ENCODE measurements at regions not wholly inside any gene's neighbourhood (a gene's known extent, or its start where the extent isn't known, plus 50 kb on each side); places are given as distances from the start of the nearest gene placed in this dataset.

DNA sequence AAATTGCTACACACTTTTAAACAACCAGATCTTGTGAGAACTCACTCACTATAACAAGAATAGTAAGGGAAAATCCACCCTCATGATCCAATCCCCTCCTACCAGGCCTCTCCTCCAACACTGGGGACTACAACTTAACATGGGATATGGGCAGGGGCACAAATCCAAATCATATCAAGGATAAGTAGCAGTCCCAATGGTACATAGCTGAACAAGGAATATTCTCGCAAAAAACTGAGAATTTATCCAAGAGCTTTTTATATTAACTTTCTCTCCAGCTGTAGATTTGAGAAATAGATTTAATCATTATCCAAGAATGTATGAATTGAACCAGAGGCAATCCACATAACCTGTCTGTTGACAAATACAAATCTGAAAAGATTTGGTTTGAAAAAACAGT lies 185.2 kb downstream of the TMTC3 start:
- DNase-seq (ENCODE audit: low spot score in 2 of 2), result no peak
- Histone ChIP-seq H3K9me3 (no peaks in the 10 kb centered on the region), H3K4me1 (no peaks in the 10 kb centered on the region), H3K27me3 (ENCODE audit: low read depth) (no peaks in the 10 kb centered on the region), H3K36me3 (replicated peaks) (no peaks in the 10 kb centered on the region), H3K4me3 (no peak overlapping the region)
- in situ Hi-C loops (cut with MboI; ENCODE audit: low sequenced_read_pairs), result no loop called here

DNA sequence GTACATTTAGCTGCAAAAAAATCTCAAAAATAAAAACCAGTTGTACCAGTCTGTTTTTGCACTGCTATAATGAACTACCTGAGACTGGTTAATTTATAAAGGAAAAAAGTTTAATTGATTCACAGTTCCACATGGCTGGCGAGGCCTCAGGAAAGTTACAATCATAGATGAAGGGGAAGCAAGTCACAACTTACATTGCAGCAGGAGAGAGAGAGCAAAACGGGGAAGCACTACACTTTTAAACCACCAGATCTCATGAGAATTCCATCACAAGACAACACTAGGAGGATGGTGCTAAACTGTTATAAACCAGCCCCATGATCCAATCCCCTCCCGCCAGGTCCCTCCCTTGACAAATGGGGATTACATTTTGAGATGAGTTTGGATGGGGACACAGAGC lies 186.0 kb downstream of the TMTC3 start:
- DNase-seq (ENCODE audit: low spot score in 2 of 2), result no peak
- Histone ChIP-seq H3K4me3 (no peak overlapping the region), H3K36me3 (replicated peaks) (no peaks in the 10 kb centered on the region), H3K4me1 (no peaks in the 10 kb centered on the region), H3K9me3 (no peaks in the 10 kb centered on the region), H3K27me3 (ENCODE audit: low read depth) (no peaks in the 10 kb centered on the region)
- in situ Hi-C loops (cut with MboI; ENCODE audit: low sequenced_read_pairs), result no loop called here

GRCh38 chr12:88329833-88330232 lies 187.7 kb downstream of the TMTC3 start:
- H3K4me3 ChIP-seq, result no peak overlapping the region
- in situ Hi-C loops (cut with MboI; ENCODE audit: low sequenced_read_pairs), result no loop called here
- no peaks in the 10 kb centered on the region for H3K27me3 ChIP-seq (ENCODE audit: low read depth)
- H3K36me3 ChIP-seq (replicated peaks), result no peaks in the 10 kb centered on the region
- no peaks in the 10 kb centered on the region for H3K4me1 ChIP-seq
- peak in 1 of 2 experiments; percentile 8 for DNase-seq (ENCODE audit: low spot score in 2 of 2)
- H3K9me3 ChIP-seq, result no peaks in the 10 kb centered on the region

GRCh38 chr12:88334271-88334670 lies 192.2 kb downstream of the TMTC3 start:
- no peaks in the 10 kb centered on the region for H3K9me3 ChIP-seq
- H3K4me1 ChIP-seq, result no peaks in the 10 kb centered on the region
- no peaks in the 10 kb centered on the region for H3K27me3 ChIP-seq (ENCODE audit: low read depth)
- H3K36me3 ChIP-seq (replicated peaks), result no peaks in the 10 kb centered on the region
- DNase-seq (ENCODE audit: low spot score in 2 of 2), result no peak
- no peak overlapping the region for H3K4me3 ChIP-seq
- in situ Hi-C loops (cut with MboI; ENCODE audit: low sequenced_read_pairs), result no loop called here

DNA sequence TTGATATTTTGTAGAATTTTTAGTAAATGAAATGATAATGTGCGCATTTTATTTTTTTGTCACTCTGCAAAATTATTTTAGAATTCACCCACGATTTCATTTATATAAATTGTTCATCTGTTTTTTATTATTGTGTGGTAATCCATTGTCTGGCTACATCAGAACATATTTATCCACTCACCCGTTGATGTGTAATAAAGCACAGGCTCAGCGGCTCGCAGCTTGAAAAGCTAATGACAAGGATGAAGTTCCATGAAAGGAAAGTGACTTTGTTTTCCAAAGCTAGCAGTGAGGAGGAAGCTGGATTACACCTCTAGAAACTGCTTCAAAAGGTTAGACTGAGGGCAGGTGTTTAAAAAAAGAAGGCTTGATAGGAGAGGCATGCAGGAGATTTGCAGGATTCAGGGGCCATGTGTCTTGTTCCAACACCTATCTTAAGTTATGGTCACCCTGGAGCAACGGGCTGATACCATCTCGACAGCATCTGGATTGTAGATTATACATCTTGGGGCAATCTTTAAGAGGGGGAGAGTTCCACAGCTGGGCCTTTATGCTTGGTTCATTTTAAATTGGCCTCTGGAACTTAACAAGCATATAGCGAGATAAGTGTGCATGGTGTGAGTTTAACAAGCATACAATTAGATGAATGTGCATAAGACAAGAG lies 194.1 kb downstream of the TMTC3 start:
- no peak for DNase-seq (ENCODE audit: low spot score in 2 of 2)
- H3K4me3 ChIP-seq, result no peak overlapping the region
- no peaks in the 10 kb centered on the region for H3K27me3 ChIP-seq (ENCODE audit: low read depth)
- no peaks in the 10 kb centered on the region for H3K4me1 ChIP-seq
- H3K9me3 ChIP-seq, result no peaks in the 10 kb centered on the region
- in situ Hi-C loops (cut with MboI; ENCODE audit: low sequenced_read_pairs), result no loop called here
- no peaks in the 10 kb centered on the region for H3K36me3 ChIP-seq (replicated peaks)

DNA sequence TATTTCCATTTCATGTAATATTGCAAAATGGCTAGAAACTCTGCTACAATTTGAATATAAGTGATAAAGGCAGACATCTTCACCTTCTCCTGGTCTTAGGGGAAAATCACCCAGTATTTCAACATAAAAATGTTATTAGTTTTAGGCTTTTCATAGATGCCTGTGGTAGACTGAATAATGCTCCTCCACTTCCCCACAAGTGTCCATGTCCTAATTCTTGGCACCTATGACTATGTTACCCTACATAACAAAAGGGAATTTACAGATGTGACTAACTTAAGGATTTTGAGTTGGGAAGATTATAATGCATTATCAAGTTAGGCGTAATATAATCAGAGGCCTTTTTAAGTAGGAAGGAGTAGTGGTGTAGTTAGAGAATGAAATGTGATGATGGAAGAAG lies 196.4 kb downstream of the TMTC3 start:
- no peaks in the 10 kb centered on the region for H3K27me3 ChIP-seq (ENCODE audit: low read depth)
- no peaks in the 10 kb centered on the region for H3K4me1 ChIP-seq
- no peaks in the 10 kb centered on the region for H3K36me3 ChIP-seq (replicated peaks)
- H3K4me3 ChIP-seq, result no peak overlapping the region
- no peaks in the 10 kb centered on the region for H3K9me3 ChIP-seq
- in situ Hi-C loops (cut with MboI; ENCODE audit: low sequenced_read_pairs), result no loop called here
- no peak for DNase-seq (ENCODE audit: low spot score in 2 of 2)

DNA sequence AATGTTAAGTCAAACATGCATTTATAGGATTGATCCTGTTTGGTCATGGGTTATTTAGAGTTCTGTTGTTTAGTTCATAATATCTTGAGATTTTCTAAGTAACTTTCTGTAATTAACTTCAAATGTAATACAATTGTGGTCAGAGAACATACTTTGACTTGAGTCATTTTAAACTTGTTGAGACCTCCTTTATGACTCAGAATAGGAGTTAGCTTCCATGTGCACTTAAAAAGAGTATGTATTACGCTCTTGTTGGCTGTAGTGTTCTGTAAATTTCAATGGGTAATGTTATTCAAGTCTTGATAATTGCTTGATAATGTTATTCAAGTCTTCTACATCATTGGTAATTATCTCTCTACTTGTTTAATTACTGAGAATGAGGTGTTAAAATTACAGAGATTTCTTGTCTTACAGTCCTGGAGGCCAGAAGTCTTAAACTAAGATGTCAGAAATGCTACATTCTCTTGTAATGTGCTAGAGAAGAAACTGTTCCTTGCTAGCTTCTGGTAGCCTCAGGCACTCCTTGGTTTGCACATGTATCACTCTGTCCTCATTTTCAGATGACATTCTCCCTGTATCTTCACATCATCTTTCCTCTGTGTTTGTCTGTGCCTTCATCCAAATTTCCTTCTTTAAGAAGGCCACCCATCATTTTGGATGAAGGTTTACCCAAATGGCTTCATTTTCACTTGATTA lies 197.3 kb downstream of the TMTC3 start:
- no peak for DNase-seq (ENCODE audit: low spot score in 2 of 2)
- Histone ChIP-seq H3K36me3 (replicated peaks) (no peaks in the 10 kb centered on the region), H3K27me3 (ENCODE audit: low read depth) (no peaks in the 10 kb centered on the region), H3K9me3 (no peaks in the 10 kb centered on the region), H3K4me1 (no peaks in the 10 kb centered on the region), H3K4me3 (no peak overlapping the region)
- in situ Hi-C loops (cut with MboI; ENCODE audit: low sequenced_read_pairs), result no loop called here

- H3K4me3 ChIP-seq, result no peak overlapping the region
- no peaks in the 10 kb centered on the region for H3K4me1 ChIP-seq
- H3K27me3 ChIP-seq (ENCODE audit: low read depth), result no peaks in the 10 kb centered on the region
- in situ Hi-C loops (cut with MboI; ENCODE audit: low sequenced_read_pairs), result no loop called here
- no peaks in the 10 kb centered on the region for H3K9me3 ChIP-seq
- no peaks in the 10 kb centered on the region for H3K36me3 ChIP-seq (replicated peaks)
- DNase-seq (ENCODE audit: low spot score in 2 of 2), result no peak
Observed at GRCh38 chr12:88339966-88340365, 197.9 kb downstream of the TMTC3 start.

GRCh38 chr12:88342251-88342806 lies 200.2 kb downstream of the TMTC3 start:
- in situ Hi-C loops (cut with MboI; ENCODE audit: low sequenced_read_pairs), result no loop called here
- Histone ChIP-seq H3K9me3 (no peaks in the 10 kb centered on the region), H3K4me3 (no peak overlapping the region), H3K4me1 (no peaks in the 10 kb centered on the region), H3K27me3 (ENCODE audit: low read depth) (no peaks in the 10 kb centered on the region), H3K36me3 (replicated peaks) (no peaks in the 10 kb centered on the region)
- DNase-seq (ENCODE audit: low spot score in 2 of 2), result no peak

DNA sequence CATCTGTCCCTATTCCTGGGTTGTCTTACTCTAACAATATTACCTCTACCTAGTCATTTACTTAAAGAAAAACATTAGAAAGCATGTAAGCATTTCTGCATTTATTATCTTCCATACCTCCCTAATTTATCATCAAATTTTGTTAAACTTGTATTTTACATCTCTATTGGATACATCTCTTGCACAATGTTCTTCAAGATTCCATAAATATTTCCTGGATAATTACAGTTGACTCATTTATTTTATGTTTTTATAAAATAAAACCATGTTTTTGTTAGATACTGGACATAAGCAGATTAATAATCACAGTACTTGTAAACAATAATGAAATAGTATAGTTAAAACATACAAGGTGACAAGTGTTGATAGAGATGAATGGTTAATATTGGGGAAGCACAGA lies 209.0 kb downstream of the TMTC3 start:
- in situ Hi-C loops (cut with MboI; ENCODE audit: low sequenced_read_pairs), result no loop called here
- H3K36me3 ChIP-seq (replicated peaks), result no peaks in the 10 kb centered on the region
- H3K9me3 ChIP-seq, result 0 out of 2 replicates have a peak, but pooled peaks cover 3% of the 10 kb centered on the region
- no peaks in the 10 kb centered on the region for H3K4me1 ChIP-seq
- no peaks in the 10 kb centered on the region for H3K27me3 ChIP-seq (ENCODE audit: low read depth)
- no peak for DNase-seq (ENCODE audit: low spot score in 2 of 2)
- no peak overlapping the region for H3K4me3 ChIP-seq

DNA sequence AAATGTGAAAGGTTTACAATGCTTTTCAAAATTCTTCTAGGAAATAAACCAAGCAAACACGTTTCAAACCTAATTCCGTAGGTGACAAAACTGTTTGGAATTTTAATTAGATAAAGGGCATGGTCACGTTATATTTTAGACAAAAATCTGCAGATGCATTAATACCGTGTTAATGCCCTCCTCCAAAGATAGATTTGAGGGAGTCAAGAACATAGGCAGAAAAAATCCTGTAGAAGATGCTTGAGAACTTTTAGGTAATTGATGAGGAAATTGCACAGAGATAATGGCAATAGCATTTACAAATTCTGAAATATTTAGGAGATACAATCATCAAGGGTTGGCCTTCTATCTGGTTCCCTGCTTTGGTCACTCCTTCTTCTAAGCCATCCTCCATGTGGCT lies 212.6 kb downstream of the TMTC3 start:
- DNase-seq (ENCODE audit: low spot score in 2 of 2), result no peak
- Histone ChIP-seq H3K4me3 (no peak overlapping the region), H3K27me3 (ENCODE audit: low read depth) (no peaks in the 10 kb centered on the region), H3K9me3 (no peaks in the 10 kb centered on the region), H3K4me1 (no peaks in the 10 kb centered on the region), H3K36me3 (replicated peaks) (no peaks in the 10 kb centered on the region)
- in situ Hi-C loops (cut with MboI; ENCODE audit: low sequenced_read_pairs), result no loop called here

GRCh38 chr12:88360343-88360742 lies 218.2 kb downstream of the TMTC3 start:
- Histone ChIP-seq H3K27me3 (ENCODE audit: low read depth) (no peaks in the 10 kb centered on the region), H3K4me1 (peaks cover 15% of the 10 kb centered on the region), H3K9me3 (0 out of 2 replicates have a peak, but pooled peaks cover 2% of the 10 kb centered on the region), H3K4me3 (no peak overlapping the region), H3K36me3 (replicated peaks) (no peaks in the 10 kb centered on the region)
- in situ Hi-C loops (cut with MboI; ENCODE audit: low sequenced_read_pairs), result no loop called here
- no peak for DNase-seq (ENCODE audit: low spot score in 2 of 2)

GRCh38 chr12:88361493-88361892 lies 218.8 kb downstream of the KITLG start:
- in situ Hi-C loops (cut with MboI; ENCODE audit: low sequenced_read_pairs), result no loop called here
- H3K4me1 ChIP-seq, result peaks cover 15% of the 10 kb centered on the region
- no peaks in the 10 kb centered on the region for H3K36me3 ChIP-seq (replicated peaks)
- H3K9me3 ChIP-seq, result 0 out of 2 replicates have a peak, but pooled peaks cover 2% of the 10 kb centered on the region
- H3K27me3 ChIP-seq (ENCODE audit: low read depth), result no peaks in the 10 kb centered on the region
- DNase-seq (ENCODE audit: low spot score in 2 of 2), result no peak
- H3K4me3 ChIP-seq, result no peak overlapping the region

- peaks cover 15% of the 10 kb centered on the region for H3K4me1 ChIP-seq
- H3K36me3 ChIP-seq (replicated peaks), result no peaks in the 10 kb centered on the region
- in situ Hi-C loops (cut with MboI; ENCODE audit: low sequenced_read_pairs), result no loop called here
- no peak overlapping the region for H3K4me3 ChIP-seq
- H3K27me3 ChIP-seq (ENCODE audit: low read depth), result no peaks in the 10 kb centered on the region
- no peak for DNase-seq (ENCODE audit: low spot score in 2 of 2)
- 0 out of 2 replicates have a peak, but pooled peaks cover 2% of the 10 kb centered on the region for H3K9me3 ChIP-seq
Observed at GRCh38 chr12:88362439-88362838, 217.8 kb downstream of the KITLG start.

Data from HAP-1 (cell line).